Neural cell (in vitro differentiated cells): ENCODE measurements at regions not wholly inside any gene's neighbourhood (a gene's known extent, or its start where the extent isn't known, plus 50 kb on each side); places are given as distances from the start of the nearest gene placed in this dataset.

Experiments used
- H2AFZ ChIP-seq: fragments of 200-600, 300-800 bp; sonication (generic), shearing (Covaris generic); 2 replicates; pipeline ENCODE4 v1.6.0; 2014; ENCODE audit warnings: low read depth, mild to moderate bottlenecking, antibody characterized with exemption, low read length, moderate library complexity
- H3F3A ChIP-seq: fragments of 200-600 bp; shearing (Covaris generic); 2 replicates; pipeline ENCODE4 v1.6.1; 2016; ENCODE audit warnings: mild to moderate bottlenecking, moderate library complexity, mixed read lengths, antibody characterized with exemption, low read length; ENCODE audit not compliant: insufficient read depth, poor library complexity, severe bottlenecking
- H3K27ac ChIP-seq: fragments of 200-600, 300-800 bp; sonication (generic), shearing (Covaris generic); 2 replicates; pipeline ENCODE4 v1.5.1; 2014; ENCODE audit warnings: mild to moderate bottlenecking, low read length, moderate library complexity
- H3K27me3 ChIP-seq: fragments of 300-800, 200-600 bp; sonication (generic), shearing (Covaris generic); 2 replicates; pipeline ENCODE4 v1.6.0; 2014; ENCODE audit warnings: mild to moderate bottlenecking, low read depth, low read length, moderate library complexity; ENCODE audit not compliant: insufficient read depth
- H3K36me3 ChIP-seq: fragments of 300-800, 200-600 bp; sonication (generic), shearing (Covaris generic); 2 replicates; pipeline ENCODE4 v1.5.1; 2014; ENCODE audit warnings: mild to moderate bottlenecking, antibody characterized with exemption, low read length, moderate library complexity; ENCODE audit not compliant: insufficient read depth
- H3K4me2 ChIP-seq: fragments of 300-800, 200-600 bp; sonication (generic), shearing (Covaris generic); 2 replicates; pipeline ENCODE4 v1.6.0; 2014; ENCODE audit warnings: mild to moderate bottlenecking, low read length
- H3K4me3 ChIP-seq: fragments of 300-800, 200-600 bp; sonication (generic), shearing (Covaris generic); 2 replicates; pipeline ENCODE4 v1.5.1; 2014; ENCODE audit warnings: mild to moderate bottlenecking, low read length, moderate library complexity
- H3K79me2 ChIP-seq: fragments of 200-600 bp; shearing (Covaris generic); replicated peaks from 2 replicates; pipeline ENCODE4 v1.6.0; 2014; ENCODE audit warnings: mild to moderate bottlenecking, low read length, moderate library complexity; ENCODE audit not compliant: insufficient read depth
- H3K9ac ChIP-seq: fragments of 300-800, 200-600 bp; sonication (generic), shearing (Covaris generic); 2 replicates; pipeline ENCODE4 v1.6.1; 2016; ENCODE audit warnings: mild to moderate bottlenecking, low read length, mixed read lengths
- H3K9me2 ChIP-seq: fragments of 200-600 bp; shearing (Covaris generic); 2 replicates; pipeline ENCODE4 v1.6.1; 2016; ENCODE audit warnings: mild to moderate bottlenecking, low read length, mixed read lengths; ENCODE audit not compliant: insufficient read depth
- H3K9me3 ChIP-seq: fragments of 200-600, 300-800 bp; sonication (generic), shearing (Covaris generic); 2 replicates; pipeline ENCODE4 v1.6.1; 2016; ENCODE audit warnings: mild to moderate bottlenecking, mixed run types, low read length, moderate library complexity, mixed read lengths
- H4K20me1 ChIP-seq: fragments of 200-600 bp; shearing (Covaris generic); 2 replicates; pipeline ENCODE4 v1.6.1; 2016; ENCODE audit warnings: mild to moderate bottlenecking, mixed run types; ENCODE audit not compliant: insufficient read depth
- EP300 ChIP-seq: fragments of 450-650 bp; conservative IDR thresholded peaks from 2 replicates; pipeline ENCODE4 v1.6.1; 2014; ENCODE audit warnings: antibody characterized with exemption, mild to moderate bottlenecking, moderate library complexity; ENCODE audit not compliant: poor library complexity, severe bottlenecking
- EZH2 ChIP-seq: fragments of 200-600, 300-800 bp; shearing (Covaris generic), sonication (generic); IDR thresholded peaks from 2 replicates; pipeline ENCODE4 v1.6.1; 2014; ENCODE audit warnings: antibody characterized with exemption, low read length, borderline replicate concordance, mild to moderate bottlenecking; ENCODE audit not compliant: insufficient read depth, poor library complexity, severe bottlenecking
- MXI1 ChIP-seq: fragments of 450-650 bp; conservative IDR thresholded peaks from 2 replicates; pipeline ENCODE4 v1.6.1; 2014; ENCODE audit warnings: antibody characterized with exemption, mild to moderate bottlenecking; ENCODE audit not compliant: poor library complexity, severe bottlenecking
- POLR2AphosphoS5 ChIP-seq: IDR thresholded peaks from 2 replicates; pipeline ENCODE4 v1.6.1; 2012
- RAD21 ChIP-seq: fragments of 450-650 bp; conservative IDR thresholded peaks from 2 replicates; pipeline ENCODE4 v1.6.1; 2014; ENCODE audit warnings: antibody characterized with exemption, mild to moderate bottlenecking, moderate library complexity
- SMC3 ChIP-seq: fragments of 450-650 bp; conservative IDR thresholded peaks from 2 replicates; pipeline ENCODE4 v1.6.1; 2014; ENCODE audit warnings: antibody characterized with exemption, mild to moderate bottlenecking, moderate library complexity; ENCODE audit not compliant: poor library complexity
- TAF1 ChIP-seq: IDR thresholded peaks from 2 replicates; pipeline ENCODE4 v1.6.1; 2012; ENCODE audit warnings: low read depth
- TF ChIP-seq, protein P1 (sequence below): fragments of 450-650 bp; IDR thresholded peaks from 2 replicates; pipeline ENCODE4 v1.5.1; 2014; ENCODE audit warnings: antibody characterized with exemption, mild to moderate bottlenecking, moderate library complexity; ENCODE audit not compliant: poor library complexity, severe bottlenecking

DNA sequence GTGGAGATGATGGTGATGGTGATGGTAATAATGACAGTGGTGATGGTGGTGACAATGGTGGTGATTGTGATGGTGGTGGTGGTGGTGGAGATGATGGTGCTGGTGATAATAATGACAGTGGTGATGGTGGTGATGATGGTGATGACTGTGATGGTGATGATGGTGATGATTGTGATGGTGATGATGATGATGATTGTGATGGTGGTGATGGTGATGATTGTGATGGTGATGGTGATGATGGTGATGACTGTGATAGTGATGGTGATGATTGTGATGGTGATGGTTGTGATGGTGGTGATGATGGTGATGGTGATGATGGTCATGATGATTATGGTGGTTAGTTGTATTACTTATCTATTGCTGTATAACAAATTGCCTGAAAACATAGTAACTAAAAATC is 108.9 kb upstream of the NKX1-1 start:
- H3K79me2 ChIP-seq: no peaks in the 10 kb centered on the region
- H3K27me3 ChIP-seq: peaks cover 10% of the 10 kb centered on the region
- no peaks in the 10 kb centered on the region for H3K9me3 ChIP-seq
- H4K20me1 ChIP-seq: no peaks in the 10 kb centered on the region
- TF ChIP-seq MXI1: no peak
- H3F3A ChIP-seq: no peaks in the 10 kb centered on the region
- H3K4me3 ChIP-seq: no peak overlapping the region
- H3K9me2 ChIP-seq: no peaks in the 10 kb centered on the region
- no peak overlapping the region for H3K27ac ChIP-seq
- no peak overlapping the region for H3K4me2 ChIP-seq
- H3K9ac ChIP-seq: no peak overlapping the region
- H3K36me3 ChIP-seq: no peaks in the 10 kb centered on the region
- H2AFZ ChIP-seq: no peak overlapping the region

DNA sequence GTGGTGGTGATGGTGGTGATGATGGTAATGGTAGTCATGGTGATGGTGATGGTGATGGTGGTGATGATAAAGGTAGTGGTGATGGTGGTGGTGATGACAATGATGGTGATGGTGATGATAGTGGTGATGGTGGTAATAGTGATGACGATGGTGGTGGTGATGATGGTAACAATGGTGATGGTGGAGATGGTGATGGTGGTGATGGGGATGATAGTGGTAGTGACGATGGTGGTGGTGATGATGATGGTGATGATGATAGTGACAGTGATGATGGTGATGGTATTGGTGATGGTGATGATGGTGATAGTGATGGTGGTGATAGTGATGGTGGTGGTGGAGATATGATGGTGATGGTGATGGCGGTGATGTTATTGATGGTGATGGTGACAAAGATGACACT is 108.4 kb upstream of the NKX1-1 start:
- Histone ChIP-seq H3K4me2 (no peak overlapping the region), H2AFZ (no peak overlapping the region), H3K9ac (no peak overlapping the region), H3K27ac (no peak overlapping the region), H3K9me3 (no peaks in the 10 kb centered on the region), H3K4me3 (no peak overlapping the region), H3K36me3 (no peaks in the 10 kb centered on the region), H3F3A (no peaks in the 10 kb centered on the region), H3K79me2 (no peaks in the 10 kb centered on the region), H4K20me1 (no peaks in the 10 kb centered on the region), H3K27me3 (peaks cover 10% of the 10 kb centered on the region), H3K9me2 (no peaks in the 10 kb centered on the region)
- TF ChIP-seq, protein P1, sequence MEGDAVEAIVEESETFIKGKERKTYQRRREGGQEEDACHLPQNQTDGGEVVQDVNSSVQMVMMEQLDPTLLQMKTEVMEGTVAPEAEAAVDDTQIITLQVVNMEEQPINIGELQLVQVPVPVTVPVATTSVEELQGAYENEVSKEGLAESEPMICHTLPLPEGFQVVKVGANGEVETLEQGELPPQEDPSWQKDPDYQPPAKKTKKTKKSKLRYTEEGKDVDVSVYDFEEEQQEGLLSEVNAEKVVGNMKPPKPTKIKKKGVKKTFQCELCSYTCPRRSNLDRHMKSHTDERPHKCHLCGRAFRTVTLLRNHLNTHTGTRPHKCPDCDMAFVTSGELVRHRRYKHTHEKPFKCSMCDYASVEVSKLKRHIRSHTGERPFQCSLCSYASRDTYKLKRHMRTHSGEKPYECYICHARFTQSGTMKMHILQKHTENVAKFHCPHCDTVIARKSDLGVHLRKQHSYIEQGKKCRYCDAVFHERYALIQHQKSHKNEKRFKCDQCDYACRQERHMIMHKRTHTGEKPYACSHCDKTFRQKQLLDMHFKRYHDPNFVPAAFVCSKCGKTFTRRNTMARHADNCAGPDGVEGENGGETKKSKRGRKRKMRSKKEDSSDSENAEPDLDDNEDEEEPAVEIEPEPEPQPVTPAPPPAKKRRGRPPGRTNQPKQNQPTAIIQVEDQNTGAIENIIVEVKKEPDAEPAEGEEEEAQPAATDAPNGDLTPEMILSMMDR: no peak
- TF ChIP-seq TAF1 (no peak), SMC3 (no peak), EZH2 (no peak)

DNA sequence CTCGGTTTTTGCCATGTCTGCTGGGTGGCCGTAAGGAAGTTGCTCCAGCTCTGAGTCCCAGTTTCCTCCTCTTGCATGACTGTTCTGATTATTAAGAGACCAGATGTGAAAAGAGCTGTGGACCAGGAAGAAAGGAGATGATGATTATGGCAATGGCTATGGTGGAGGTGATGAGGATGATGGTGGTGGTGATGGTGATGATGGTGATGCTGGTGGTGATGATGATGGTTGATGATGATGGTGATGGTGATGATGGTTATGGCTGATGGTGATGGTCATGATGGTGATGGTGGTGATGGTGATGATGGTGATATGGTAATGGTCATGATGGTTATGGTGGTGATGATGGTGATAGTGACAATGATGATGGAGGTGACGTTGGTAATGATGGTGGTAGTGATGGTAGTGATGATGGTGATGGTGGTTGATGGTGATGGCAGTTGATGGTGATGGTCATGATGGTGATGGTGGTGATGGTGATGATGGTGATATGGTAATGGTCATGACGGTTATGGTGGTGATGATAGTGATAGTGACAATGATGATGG is 107.8 kb upstream of the NKX1-1 start:
- TF ChIP-seq, protein P1: no peak
- no peak for TF ChIP-seq EP300
- no peak for TF ChIP-seq TAF1
- TF ChIP-seq EZH2: no peak
- no peak for TF ChIP-seq RAD21
- no peak for TF ChIP-seq POLR2AphosphoS5
- Histone ChIP-seq H4K20me1 (no peaks in the 10 kb centered on the region), H3K36me3 (no peaks in the 10 kb centered on the region), H3K4me3 (no peak overlapping the region), H3K9me3 (no peaks in the 10 kb centered on the region), H3K79me2 (no peaks in the 10 kb centered on the region), H3K9me2 (no peaks in the 10 kb centered on the region), H3K27me3 (peaks cover 10% of the 10 kb centered on the region), H3F3A (no peaks in the 10 kb centered on the region), H3K9ac (no peak overlapping the region), H3K27ac (no peak overlapping the region), H2AFZ (no peak overlapping the region), H3K4me2 (no peak overlapping the region)
